Endothelial cell of umbilical vein (primary cell): ENCODE measurements at regions not wholly inside any gene's neighbourhood (a gene's known extent, or its start where the extent isn't known, plus 50 kb on each side); places are given as distances from the start of the nearest gene placed in this dataset.

Experiments
- BruUV-seq: library from RNA; stranded (reverse); fragments of 400-500 nt; replicated peaks from 2 replicates; lab custom pipeline; 2021; lab: Mats Ljungman, UMichigan
- CTCF ChIA-PET: fragments of 300-600, 350-600 bp; sonication (Branson Sonifier 250); formaldehyde crosslinking; loops from one replicate; lab custom pipeline; 2021; ENCODE audit warnings: antibody characterized with exemption, inconsistent platforms; lab: Charles Lee
- POLR2A ChIA-PET: fragments of 300-600, 350-600 bp; sonication (Branson Sonifier 250); formaldehyde crosslinking; loops from one replicate; lab custom pipeline; 2021; ENCODE audit warnings: antibody characterized with exemption, inconsistent platforms; lab: Charles Lee
- DNase-seq: peaks from one replicate; pipeline ENCODE4 v3.0.0-alpha.2; 2011; ENCODE audit warnings: low read depth, low spot score
- FAIRE-seq: peaks from 2 replicates; lab custom pipeline; 2011; peaks lifted over from hg19 to GRCh38; lab: Jason Lieb, UNC
- H2AFZ ChIP-seq: 2 replicates; pipeline ENCODE4 v1.6.0; 2012; ENCODE audit warnings: low read depth, low read length, control low read depth, inconsistent platforms
- H3K27ac ChIP-seq: 2 replicates; pipeline ENCODE4 v1.5.1; 2011; ENCODE audit warnings: low read depth, mild to moderate bottlenecking, control low read depth, low read length, moderate library complexity; ENCODE audit not compliant: insufficient read depth
- H3K27me3 ChIP-seq, 2 experiments: 2 replicates each; pipeline versions ENCODE4 v1.6.0 to v1.6.1; 2011; ENCODE audit warnings: low read length in 2 of 2, mixed read lengths in 1 of 2; ENCODE audit not compliant: control insufficient read depth in 2 of 2, insufficient read depth in 2 of 2
- H3K36me3 ChIP-seq, 2 experiments: 2 replicates in 1 of 2; 3 replicates in 1 of 2; pipeline ENCODE4 v1.5.1; 2011; ENCODE audit warnings: low read length in 2 of 2, mild to moderate bottlenecking in 1 of 2, moderate library complexity in 1 of 2; ENCODE audit not compliant: control insufficient read depth in 2 of 2, insufficient read depth in 2 of 2; ENCODE audit errors: extremely low read depth in 1 of 2
- H3K4me1 ChIP-seq: 3 replicates; pipeline ENCODE4 v1.5.1; 2011; ENCODE audit warnings: mild to moderate bottlenecking, low read length; ENCODE audit not compliant: control insufficient read depth, insufficient read depth; ENCODE audit errors: extremely low read depth
- H3K4me2 ChIP-seq: 2 replicates; pipeline ENCODE4 v1.6.1; 2011; ENCODE audit warnings: low read length, control low read depth, mixed read lengths; ENCODE audit not compliant: insufficient read depth
- H3K4me3 ChIP-seq, 3 experiments: fragments of 200-600 bp in 1 of 3; sonication (generic), shearing (Covaris generic) in 1 of 3; replicated peaks in 1 of 3; 2 replicates each; pipeline ENCODE4 v1.5.1; 2011 to 2016; ENCODE audit warnings: control low read depth in 3 of 3, low read length in 3 of 3, mild to moderate bottlenecking in 2 of 3, inconsistent platforms in 1 of 3, low read depth in 1 of 3, moderate library complexity in 1 of 3; ENCODE audit not compliant: insufficient read depth in 1 of 3
- H3K79me2 ChIP-seq: 2 replicates; pipeline ENCODE4 v1.6.0; 2012; ENCODE audit warnings: low read length, inconsistent platforms; ENCODE audit not compliant: control insufficient read depth, insufficient read depth
- H3K9ac ChIP-seq: replicated peaks from 2 replicates; pipeline ENCODE3; 2011; ENCODE audit warnings: low read length, control low read depth; ENCODE audit not compliant: insufficient read depth; ENCODE audit errors: extremely low read depth
- H3K9me1 ChIP-seq: replicated peaks from 3 replicates; pipeline ENCODE4 v1.6.0; 2011; ENCODE audit warnings: mild to moderate bottlenecking, low read length; ENCODE audit not compliant: control insufficient read depth, insufficient read depth; ENCODE audit errors: extremely low read depth
- H3K9me3 ChIP-seq: replicated peaks from 2 replicates; pipeline ENCODE4 v1.5.1; 2012; ENCODE audit warnings: low read length, inconsistent platforms; ENCODE audit not compliant: control insufficient read depth, insufficient read depth
- H4K20me1 ChIP-seq: replicated peaks from 2 replicates; pipeline ENCODE3; 2011; ENCODE audit warnings: mild to moderate bottlenecking, low read length; ENCODE audit not compliant: control insufficient read depth, insufficient read depth; ENCODE audit errors: extremely low read depth
- CTCF ChIP-seq, 2 donors: IDR thresholded peaks; 1 replicate in 1 of 2; 2 replicates in 1 of 2; pipeline ENCODE4 v1.5.1; 2011; ENCODE audit warnings: low read length in 2 of 2, mild to moderate bottlenecking in 2 of 2, moderate library complexity in 2 of 2, control low read depth in 1 of 2, inconsistent platforms in 1 of 2, low read depth in 1 of 2; ENCODE audit not compliant: insufficient read depth in 1 of 2; ENCODE audit errors: extremely low read depth in 1 of 2
- EZH2 ChIP-seq: IDR thresholded peaks from 2 replicates; pipeline ENCODE4 v1.6.1; 2012; ENCODE audit warnings: borderline replicate concordance, low read depth, mild to moderate bottlenecking, moderate library complexity, low read length, inconsistent platforms; ENCODE audit not compliant: severe bottlenecking
- FOS ChIP-seq: IDR thresholded peaks from 2 replicates; pipeline ENCODE4 v1.6.1; 2011; ENCODE audit warnings: mild to moderate bottlenecking, low read length, moderate library complexity, borderline replicate concordance; ENCODE audit not compliant: insufficient read depth
- GATA2 ChIP-seq: IDR thresholded peaks from 2 replicates; pipeline ENCODE4 v1.7.0; 2011; ENCODE audit warnings: low read depth, mild to moderate bottlenecking, moderate library complexity, mixed read lengths, low read length; ENCODE audit not compliant: insufficient read length, insufficient read depth
- JUN ChIP-seq: IDR thresholded peaks from 2 replicates; pipeline ENCODE4 v1.6.1; 2011; ENCODE audit warnings: borderline replicate concordance, low read depth; ENCODE audit not compliant: insufficient read length, insufficient read depth
- MYC ChIP-seq: IDR thresholded peaks from one replicate; pipeline ENCODE4 v1.6.1; 2011; ENCODE audit warnings: mild to moderate bottlenecking, low read depth, low read length
- POLR2A ChIP-seq: IDR thresholded peaks from 2 replicates; pipeline ENCODE4 v1.6.1; 2012; ENCODE audit warnings: low read depth, mild to moderate bottlenecking, control low read depth, low read length
- POLR2AphosphoS5 ChIP-seq: IDR thresholded peaks from 2 replicates; pipeline ENCODE4 v1.6.1; 2012; ENCODE audit warnings: low read depth, mild to moderate bottlenecking, control low read depth, low read length, moderate library complexity; ENCODE audit not compliant: insufficient read depth
- dilution Hi-C: fragments of 300-500 bp; cut with MboI; formaldehyde crosslinking; loops from one replicate; pipeline ENCODE4 v1.15.0; 2019; ENCODE audit warnings: low sequenced_read_pairs; ENCODE audit not compliant: extremely low pct_ligation_motif_present
- intact Hi-C: fragments of 100-400 bp; cut with micrococcal nuclease; formaldehyde crosslinking; loops from one replicate; pipeline ENCODE4 v1.10.0; 2022
- TF ChIP-seq, protein P1 (sequence below): IDR thresholded peaks from 2 replicates; pipeline ENCODE4 v1.6.1; 2011; ENCODE audit not compliant: insufficient read depth, insufficient read length

- Histone ChIP-seq H3K4me1 (no peaks in the 10 kb centered on the region), H3K9ac (no peak overlapping the region), H3K4me3 (no peak overlapping the region), H3K27ac (no peak overlapping the region), H3K9me3 (peaks cover 3% of the 10 kb centered on the region), H2AFZ (no peak overlapping the region), H3K79me2 (no peaks in the 10 kb centered on the region), H4K20me1 (no peaks in the 10 kb centered on the region), H3K27me3 (no peaks in the 10 kb centered on the region), H3K36me3 (no peaks in the 10 kb centered on the region), H3K4me2 (no peak overlapping the region), H3K9me1 (no peaks in the 10 kb centered on the region)
- ChIA-PET POLR2A (no interaction called here), CTCF (no interaction called here)
- DNase-seq: no peak
- TF ChIP-seq JUN (no peak), GATA2 (no peak), MYC (no peak), POLR2AphosphoS5 (no peak), FOS (no peak), EZH2 (no peak)
- TF ChIP-seq, protein P1, sequence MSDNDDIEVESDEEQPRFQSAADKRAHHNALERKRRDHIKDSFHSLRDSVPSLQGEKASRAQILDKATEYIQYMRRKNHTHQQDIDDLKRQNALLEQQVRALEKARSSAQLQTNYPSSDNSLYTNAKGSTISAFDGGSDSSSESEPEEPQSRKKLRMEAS: no peak
- no peak for FAIRE-seq
- BruUV-seq: no TSS peak
- intact Hi-C loops: no loop called here
- dilution Hi-C loops: no loop called here
Observed at GRCh38 chr16:62408760-62409159, 372.5 kb upstream of the CDH8 start.

DNA sequence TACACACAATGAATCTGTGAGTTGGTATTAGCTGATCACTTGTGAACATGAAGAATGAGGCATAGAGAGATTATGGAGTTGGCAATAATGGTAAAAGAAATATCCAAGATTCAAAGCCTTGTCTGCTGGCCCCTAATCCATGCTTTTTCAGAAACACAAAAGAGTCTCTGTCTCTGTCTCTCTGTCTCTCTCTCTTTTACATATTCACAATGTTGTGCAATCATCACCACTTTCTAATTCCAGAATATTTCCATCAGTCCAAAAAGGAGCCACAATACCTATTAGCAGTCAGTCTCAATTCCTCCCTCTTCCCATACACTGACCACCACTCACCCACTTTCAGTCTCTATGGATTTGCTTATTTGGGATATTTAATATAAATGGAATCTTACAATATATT is 370.1 kb upstream of the CDH8 start:
- Histone ChIP-seq H3K27ac (no peak overlapping the region), H2AFZ (no peak overlapping the region), H3K9me3 (peaks cover 3% of the 10 kb centered on the region), H3K9me1 (no peaks in the 10 kb centered on the region), H3K79me2 (no peaks in the 10 kb centered on the region), H3K27me3 (no peaks in the 10 kb centered on the region), H3K4me3 (no peak overlapping the region), H3K36me3 (no peaks in the 10 kb centered on the region), H3K9ac (no peak overlapping the region), H3K4me2 (no peak overlapping the region), H3K4me1 (no peaks in the 10 kb centered on the region), H4K20me1 (no peaks in the 10 kb centered on the region)
- dilution Hi-C loops: no loop called here
- ChIA-PET CTCF (no interaction called here), POLR2A (no interaction called here)
- no peak for FAIRE-seq
- TF ChIP-seq GATA2: no peak
- TF ChIP-seq, protein P1: no peak
- no peak for TF ChIP-seq JUN
- no peak for TF ChIP-seq CTCF (IDR thresholded peaks at IDR 0.05; ENCODE audit: extremely low read depth in 1 of 2, insufficient read depth in 1 of 2, low read depth in 1 of 2, low read length in 2 of 2)
- TF ChIP-seq POLR2AphosphoS5: no peak
- TF ChIP-seq MYC: no peak
- no peak for TF ChIP-seq POLR2A
- TF ChIP-seq FOS: no peak
- TF ChIP-seq EZH2: no peak
- DNase-seq: no peak
- no TSS peak for BruUV-seq
- intact Hi-C loops: no loop called here
